Stimulated activated CD4-positive, alpha-beta T cell treated with anti-CD3 and anti-CD28 coated beads, Interleukin-12 subunit alpha, Interleukin-12 subunit beta, amount 100 ng/mL, for 4 hours (primary cell): ENCODE measurements at regions not wholly inside any gene's neighbourhood (a gene's known extent, or its start where the extent isn't known, plus 50 kb on each side); places are given as distances from the start of the nearest gene placed in this dataset.
A peak's percentile ranks its signal among the peaks of the same experiment; 100 is the strongest.

ENCODE experiments used
- DNase-seq: peaks from one replicate; pipeline ENCODE4 v3.0.0-alpha.2; 2020

DNA sequence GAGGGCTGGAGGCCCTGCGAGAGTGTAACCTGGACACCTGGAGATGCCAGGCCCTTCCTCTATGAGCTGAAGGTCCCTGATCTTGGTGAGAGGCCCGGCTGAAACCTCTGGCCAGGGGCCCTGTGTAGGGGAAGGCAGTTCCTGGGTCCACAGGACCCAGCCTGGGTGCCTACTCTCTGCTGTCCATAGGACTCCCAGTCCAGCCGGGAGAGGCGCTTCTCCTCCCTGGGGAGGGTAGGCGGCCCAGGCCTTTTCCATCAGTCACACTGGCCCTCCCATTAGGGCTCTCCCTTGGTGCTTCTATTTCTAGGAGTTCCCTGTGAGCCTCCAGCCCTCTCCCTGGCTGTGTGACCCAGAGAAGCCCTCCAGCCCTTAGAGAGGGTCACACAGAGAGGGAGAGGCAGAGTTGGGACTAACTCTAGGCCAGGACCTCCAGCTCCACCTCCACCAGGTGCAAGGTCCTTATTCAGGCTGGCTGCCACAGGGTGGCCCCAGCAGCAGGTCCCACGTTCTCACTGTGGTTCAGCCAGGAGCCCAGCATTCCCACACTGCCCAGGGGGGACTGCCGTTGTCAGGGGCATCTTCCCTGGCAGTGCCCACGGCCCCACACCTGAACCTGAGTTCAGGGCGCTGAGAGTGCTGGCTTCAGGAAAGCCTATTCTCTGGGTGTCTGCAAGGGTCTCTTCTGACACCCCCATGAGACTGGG is 146.8 kb downstream of the SMAD6 start:
- DNase-seq: no peak

DNA sequence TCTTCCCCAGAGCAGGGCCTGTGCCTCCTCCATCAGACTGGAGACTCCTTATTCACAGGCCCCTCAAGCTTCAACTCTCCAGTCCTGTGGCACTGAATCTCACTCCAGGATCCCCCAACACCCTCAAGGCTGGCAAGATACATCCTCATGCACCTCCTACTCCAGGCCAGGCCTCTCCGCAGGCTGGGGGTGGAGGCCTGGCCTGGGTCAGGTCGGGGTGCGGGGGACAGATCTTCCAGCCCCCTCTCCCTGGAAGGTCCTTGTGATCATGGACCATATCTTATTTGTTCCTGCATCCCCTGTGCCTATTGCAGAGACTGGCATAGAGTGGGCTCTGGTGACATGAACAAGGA is 147.3 kb downstream of the SMAD6 start:
- DNase-seq: no peak

DNA sequence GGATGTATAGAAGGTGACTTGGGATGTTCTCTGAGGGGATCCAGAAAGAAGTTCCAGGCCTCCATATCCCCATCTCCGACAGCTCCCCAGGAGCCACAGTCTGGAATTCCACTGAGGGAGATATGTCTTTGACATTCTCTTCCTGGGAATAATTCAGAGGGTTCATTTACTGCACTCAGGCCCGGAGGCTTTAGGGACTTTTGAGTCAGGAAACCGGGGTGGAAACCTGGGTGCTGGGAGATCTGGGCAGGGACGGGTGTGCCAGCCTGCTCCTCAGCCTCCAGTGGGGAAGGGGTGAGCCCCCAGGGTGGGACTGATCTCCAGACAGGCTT is 147.7 kb downstream of the SMAD6 start:
- no peak for DNase-seq

DNA sequence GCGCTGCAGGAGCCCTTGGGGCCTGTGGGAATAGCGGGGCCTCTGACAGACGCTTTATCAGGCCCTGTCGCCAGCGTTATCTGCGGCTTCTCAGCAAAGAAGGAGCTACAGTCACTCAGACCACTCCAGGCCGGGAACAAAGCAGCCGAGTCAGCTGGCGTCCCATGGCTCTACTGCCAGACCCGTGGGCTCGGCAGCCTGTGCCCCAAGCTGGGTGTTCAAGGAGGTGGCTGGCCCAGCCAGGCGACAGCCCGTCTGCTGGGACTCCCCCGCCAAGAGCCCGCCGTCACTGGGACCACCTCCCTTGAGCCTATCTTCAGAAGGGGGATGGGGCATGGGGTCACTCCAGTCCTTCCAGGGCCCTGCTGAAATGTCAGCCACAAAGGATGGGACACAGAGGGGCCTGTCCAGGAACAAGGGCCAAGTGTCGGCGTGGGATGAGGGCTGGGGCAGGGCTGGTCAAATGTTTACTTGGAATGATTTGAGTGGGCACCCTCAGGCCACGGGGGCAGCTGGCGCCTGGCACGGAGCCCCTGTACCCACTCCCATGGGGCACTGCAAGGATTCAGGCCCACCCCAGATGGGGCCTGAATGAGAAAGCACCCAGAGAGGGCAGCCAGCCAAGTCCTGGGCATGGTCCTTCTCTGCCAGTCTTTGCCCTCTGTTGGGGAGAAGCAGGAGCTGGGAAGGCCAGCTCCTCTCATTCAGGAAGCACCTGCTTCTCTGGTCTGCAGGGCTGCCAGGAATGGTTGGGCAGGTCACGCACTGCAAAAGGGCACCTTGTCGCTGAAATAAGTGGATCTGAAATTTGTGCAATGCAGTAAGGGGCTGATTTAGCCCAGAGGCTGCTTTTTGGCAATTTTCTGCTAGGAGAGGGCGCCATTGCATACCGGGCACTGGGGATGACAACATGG is 148.3 kb downstream of the SMAD6 start:
- no peak for DNase-seq

DNA sequence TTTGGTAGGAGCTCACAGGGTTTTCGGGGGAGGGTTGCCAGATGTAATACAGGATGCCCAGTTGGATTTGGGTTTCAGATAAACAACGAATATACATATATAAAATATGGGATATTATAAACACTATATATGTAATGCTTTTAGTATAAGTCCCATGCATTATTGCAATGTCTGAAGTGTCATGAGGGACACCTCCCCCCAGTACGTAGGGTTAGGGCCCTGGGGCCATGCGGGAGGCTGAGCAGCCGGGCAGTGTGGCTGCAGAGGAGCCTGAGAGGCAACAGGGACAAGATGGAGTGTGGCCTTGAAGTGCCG is 148.9 kb downstream of the SMAD6 start:
- DNase-seq: no peak

DNA sequence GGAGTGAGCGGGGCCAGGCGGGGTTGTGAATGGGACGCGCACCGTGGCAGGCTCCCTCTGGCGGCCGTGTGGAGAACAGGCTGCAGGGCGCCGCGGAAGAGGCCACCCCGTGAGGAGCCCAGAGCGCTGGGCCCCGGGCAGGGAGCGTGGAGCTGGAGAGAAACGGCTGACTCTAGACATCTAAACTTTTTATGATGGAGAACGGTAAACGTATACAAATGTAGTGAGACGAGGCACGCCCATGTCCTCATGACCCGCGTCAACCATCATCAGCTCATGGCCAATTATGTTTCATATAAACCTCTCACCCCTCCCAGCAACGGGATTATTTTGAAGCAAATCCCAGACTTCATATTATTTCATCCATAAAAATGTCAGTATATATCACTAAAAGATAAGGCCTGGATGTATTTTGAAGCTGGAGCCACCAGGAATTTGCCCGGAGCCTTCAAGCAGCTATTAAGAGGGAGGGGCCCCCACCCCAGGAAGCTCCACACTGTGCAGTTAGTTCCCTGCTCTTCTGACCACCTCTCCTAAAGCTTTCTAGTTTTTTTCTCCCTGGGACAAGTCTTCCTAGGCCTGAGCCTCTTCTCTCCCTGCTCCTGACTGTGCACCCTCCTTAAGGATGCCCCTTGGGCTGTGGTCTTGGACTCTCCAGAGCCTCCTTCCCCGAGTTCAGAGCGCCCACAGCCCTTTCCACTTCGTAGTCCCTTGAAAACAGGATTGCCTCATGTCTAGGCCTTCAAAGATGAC is 149.5 kb downstream of the SMAD6 start:
- peak; percentile 76 for DNase-seq

DNA sequence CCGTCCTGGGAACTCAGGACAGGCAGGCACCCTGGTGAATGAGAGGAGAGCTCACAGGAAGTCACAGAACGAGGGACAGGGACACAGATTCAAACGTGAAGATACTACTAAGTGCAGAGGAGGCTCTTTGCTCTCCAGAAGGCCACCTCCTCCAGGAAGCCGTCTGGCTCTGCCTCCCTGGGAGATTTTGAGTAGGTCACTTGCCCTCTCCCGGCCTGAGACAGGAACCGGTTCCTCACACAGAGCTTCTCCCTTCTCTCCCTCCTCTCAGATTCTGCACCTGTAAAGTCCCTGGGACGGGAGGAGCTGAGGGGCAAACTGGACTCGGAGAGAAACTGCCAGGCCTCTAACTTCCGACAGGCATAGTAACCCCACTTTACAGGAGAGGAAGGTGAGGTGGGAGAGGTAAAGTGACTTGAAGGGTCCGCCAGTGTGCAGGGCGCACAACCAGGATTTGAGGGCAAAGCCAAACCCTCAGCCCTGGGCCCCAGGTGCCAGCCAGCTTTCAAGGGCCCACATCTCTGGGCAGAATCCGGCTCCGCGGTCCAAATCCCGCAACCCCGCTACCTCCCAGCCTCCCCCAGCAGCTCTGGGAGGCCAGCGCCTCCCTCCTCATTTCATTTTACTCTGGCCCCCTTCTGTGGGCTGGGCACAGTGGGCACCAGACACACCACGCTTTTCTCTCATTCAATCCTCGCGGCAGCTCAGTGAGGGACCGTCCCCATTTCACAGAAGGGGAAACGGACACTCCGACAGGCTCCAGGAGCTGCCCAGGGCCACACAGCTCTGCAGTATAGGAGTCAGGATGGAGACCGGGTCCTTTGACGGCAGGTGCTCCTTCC is 150.2 kb downstream of the SMAD6 start:
- no peak for DNase-seq

DNA sequence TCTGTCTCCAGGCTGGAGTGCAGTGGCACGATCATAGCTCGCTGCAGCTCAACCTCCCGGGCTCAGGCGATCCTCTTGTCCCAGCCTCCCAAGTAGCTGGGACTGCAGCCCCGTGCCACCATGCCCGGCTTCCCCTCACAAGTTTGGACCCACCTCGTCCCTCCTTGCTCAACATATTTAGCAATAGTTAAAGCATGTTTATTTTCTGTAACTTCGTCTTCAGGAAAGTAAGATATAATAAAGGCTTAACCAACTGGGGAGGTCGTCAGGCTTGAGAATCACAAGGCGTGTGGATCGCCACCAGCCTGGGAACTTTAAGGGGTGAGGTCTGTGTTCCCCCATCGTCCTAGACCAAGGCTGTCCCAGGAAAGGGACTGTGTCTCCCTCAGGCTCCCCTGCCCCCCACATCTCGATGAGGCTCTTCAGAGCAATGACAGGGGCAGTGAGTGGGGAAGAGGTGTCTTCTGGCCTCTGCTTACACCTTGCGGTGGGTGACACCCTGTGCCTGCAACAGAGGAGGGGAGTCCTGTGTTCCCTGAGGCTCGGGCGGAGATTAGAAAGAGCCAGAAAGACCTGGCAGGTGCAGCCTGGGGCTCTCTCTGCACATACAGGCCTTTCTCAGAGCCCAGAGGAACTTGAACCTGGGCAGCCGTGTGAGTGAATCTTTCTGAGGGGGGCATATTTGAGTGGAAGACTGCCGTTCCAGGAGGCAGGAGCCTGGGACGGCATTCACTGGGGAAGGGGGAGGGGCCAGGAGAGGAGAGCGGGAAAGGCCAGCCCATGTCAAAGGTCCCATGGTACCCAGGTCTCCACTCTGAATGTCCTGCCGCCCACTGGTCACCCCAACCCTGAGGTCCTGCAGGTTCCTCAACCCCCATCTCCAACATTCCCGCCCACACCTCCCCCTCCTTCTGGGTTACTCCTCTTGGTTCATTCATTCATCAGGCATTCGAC is 152.3 kb downstream of the SMAD6 start:
- no peak for DNase-seq

DNA sequence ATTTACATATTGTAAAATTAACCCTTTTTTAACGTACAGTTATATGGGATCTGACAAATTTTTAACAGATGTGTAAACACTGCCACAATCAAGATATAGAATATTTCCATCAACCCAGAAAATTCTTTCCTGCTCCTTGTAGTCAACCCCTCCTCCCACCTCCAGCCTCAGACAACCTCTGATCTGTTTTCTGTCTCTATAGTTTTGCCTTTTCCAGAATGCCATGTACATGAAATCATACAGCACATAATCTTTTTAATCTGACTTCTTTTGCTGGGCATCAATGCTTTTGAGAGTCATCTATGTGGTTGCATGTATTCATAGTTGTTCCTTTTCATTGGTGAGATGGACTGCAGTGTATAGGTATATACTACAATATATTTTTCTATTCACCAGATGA is 153.0 kb downstream of the SMAD6 start:
- DNase-seq: no peak

DNA sequence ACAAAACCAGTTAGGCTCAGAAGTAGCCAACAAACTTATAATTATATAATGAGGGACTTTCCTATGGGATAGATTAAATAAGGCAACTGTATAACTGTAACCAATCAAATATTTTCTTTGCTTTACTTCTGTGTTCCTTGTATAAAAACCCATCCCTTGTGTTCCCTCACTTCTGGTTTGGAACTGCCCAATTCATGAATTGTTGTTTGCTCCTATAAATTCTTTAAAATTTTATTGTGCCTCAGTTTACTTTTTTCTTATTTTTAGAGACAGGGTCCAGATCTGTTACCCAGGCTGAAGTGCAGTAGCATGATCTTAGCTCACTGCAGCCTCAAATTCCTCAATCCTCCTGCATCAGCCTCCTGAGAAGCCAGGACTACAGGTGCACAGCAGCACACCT is 155.7 kb downstream of the SMAD6 start:
- DNase-seq: no peak

DNA sequence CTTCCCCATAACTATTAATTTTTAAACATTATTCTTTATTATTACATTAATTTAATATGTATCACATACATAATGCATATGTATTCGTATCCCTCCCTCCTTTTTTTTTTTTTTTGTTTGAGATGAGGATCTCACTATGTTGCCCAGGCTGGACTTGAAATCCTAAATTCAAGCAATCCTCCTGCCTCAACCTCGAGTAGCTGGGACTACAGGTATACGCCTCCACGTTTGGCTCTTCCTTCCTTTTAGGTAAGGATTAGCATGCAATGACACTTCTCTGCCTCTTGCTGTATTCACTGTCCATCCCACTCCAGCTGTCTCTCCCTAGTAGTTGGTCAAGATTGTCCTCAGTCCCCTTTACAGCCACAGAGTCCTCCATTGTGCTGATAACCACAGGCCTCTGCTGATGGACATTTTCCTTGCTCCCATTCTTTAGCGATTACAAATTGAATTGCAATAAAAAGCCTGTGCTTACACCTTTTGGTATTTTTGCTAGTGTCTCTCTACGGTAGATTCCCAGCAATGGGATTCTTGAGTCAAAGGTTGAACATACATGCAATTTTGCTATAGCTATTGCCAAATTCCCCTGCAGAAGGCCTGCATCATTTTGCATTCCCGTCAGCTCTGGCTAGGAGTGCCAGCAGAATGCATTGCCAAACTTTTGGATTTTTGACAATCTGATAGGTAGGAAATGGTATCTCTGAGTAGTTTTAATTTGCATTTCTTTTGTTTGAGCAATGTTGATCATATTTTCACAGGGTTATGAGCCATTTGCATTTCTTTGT is 156.6 kb downstream of the SMAD6 start:
- DNase-seq: no peak

DNA sequence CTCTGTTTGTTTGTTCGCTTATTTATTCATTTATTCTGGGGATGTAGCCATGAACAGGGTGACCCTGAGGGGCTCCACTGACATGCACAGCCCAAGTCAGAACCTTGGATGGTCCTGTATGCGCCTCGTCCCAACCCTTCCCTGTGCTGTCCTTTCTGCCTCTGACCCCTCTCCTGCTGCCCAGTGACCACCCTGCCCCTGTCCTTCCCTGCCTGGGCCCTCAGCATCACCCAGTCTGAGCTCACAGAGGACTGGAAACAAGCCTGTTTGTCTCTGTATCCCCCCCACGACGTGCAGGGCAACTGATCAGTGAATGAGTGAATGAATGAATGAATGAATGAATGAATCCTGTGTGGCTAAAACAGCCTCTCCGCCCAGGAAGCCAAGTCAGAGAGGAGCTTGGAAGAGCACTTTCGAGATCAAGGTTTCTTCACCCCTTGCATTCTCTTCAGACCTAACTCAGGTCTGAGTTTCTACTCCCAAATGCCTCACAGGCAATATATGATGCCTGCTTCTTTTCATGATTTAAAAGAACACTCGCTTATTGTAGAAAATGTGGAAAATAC is 157.7 kb downstream of the SMAD6 start:
- no peak for DNase-seq

DNA sequence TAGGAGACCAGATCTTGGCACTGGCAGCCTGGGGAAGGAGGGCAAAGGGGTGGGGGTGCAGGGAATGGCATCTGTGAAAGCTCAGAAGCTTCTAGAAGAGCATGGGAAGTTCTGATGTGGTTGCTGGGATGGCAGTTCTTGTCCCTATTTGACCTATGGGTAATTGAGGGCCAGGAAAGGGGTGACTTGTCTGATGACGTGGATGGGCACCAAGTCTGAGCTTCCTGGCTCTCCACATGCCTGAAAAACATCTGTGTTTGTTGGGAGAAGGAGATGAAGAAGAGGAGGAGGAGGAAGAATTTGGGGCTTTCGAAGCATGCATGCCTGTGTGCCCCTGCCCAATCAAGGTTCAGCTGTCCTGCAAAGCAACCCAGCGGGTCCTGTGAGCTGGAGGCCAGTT is 158.8 kb downstream of the SMAD6 start:
- DNase-seq: no peak

DNA sequence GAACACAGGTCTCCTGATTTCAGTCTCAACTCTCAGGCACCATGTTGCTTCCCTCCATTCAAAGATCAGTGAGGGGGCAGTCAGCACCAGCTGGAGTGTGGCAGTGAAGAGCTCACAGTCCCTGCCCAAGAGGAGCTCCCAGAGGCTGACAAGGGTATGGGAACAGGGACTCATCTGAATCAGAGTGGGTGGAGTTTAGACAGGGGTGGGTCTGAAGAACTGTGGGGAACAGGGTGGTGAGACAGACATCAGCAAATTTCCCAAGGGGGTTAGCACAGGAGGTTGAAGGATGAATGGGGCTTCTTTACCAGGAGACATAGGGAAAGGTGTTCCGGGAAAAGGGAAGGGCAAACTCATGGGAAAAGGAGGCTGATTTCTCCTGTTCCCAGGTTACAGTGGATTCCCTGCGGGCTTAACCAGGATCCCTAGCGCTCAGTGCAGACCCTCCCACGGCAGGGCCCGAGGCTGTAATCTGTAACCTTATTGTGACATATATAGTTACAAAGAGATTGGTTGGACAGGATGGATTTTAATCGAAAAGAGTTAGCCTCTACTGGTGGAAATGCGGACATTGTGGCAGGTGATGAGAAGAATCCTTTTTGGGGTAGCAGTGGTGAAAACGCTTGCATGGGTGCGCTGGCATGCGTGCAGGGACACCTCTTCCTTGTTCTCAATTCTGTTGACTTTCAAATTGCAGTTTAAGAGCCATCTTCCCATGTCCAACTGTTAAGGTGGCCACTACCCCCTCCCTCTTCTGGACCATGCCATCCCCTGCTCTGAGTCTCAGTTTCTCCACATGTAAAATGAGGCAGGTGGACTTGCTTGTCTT is 160.3 kb downstream of the SMAD6 start:
- DNase-seq: no peak

DNA sequence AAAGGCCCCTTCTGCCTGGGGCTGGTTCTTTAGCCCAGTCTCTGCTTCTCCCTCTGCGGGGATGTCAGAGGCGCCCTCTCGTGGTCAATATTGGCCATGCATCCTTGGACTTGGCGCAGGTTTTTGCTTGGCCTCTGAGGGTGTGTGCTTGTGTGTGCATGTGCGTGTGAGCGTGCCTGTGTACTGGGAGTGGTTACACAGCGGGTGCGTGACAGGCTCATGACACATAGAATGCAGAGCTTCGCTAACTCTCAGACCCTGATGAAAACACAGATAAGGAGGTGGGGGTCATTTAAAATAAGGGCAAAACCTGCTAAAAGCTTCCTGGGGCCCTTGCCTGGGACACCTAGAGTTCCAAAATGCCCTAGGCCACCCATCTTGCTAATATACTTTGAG is 160.9 kb downstream of the SMAD6 start:
- peak; percentile 70 for DNase-seq

DNA sequence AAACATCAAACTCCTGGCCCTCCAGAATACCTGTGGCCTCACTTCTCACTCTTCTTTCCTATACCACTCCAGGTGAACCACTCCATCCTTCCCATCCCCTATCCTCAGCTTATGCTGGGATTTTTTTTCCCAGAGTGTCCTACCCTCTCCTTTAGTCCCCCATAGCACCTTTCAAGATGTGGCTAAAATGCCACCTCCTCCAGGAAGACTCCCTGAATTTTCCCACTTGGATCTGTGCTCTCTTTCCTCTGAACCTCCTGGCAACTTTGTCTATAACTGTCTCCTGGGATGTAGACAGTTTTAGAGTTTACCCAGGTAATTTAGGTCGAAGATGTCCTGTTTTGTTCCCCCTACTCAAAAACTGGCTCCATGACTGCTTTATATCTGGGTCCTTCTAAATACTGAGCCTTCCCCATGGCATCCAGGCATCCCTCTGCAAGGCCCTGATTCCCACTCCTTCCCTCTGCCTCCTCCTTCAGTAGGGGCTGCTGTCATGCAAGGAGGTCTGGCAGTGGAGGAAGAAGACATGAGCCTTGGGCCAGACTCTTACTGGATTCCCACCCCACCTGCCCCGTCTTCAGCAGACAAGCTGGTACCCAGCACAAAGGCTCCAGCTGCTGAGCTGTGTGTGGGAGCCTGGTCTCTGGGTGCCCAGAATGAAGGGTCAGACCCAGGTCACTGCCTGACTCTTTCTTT is 161.5 kb downstream of the SMAD6 start:
- DNase-seq: no peak

DNA sequence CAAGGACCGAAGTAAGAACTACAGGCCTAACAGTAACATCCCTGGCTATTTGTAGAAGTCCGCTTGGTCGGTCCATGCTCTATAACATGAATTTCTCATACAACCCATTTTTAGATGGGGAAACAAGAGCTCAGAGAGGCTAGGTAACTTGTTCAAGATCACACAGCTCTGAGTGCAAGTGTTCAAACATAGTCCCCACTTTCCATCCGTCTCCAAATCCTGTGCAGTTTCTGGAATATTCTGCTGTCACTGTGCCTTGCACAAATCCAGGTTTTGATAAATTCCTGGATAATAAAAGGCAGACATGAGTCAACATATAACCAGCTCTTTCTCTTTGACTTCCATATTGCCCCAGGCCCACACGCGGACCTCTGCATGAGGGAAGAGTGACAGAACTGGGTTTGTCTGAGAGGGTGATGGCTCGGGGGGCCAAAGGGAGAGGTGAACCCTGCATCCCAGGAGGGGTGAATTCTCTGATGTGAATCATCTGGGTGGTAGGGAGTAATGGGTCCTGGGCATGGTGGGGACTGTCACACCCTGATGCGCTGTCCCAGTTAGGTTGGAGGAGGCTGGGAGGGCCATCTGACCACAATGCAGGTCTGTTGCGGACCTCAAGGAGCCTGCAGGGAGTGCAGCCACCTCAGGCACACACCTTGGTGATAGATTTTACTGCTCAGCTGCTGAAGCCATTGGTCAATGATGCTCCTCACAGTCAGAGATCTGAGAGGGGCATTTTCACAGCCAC is 162.2 kb downstream of the SMAD6 start:
- DNase-seq: no peak

DNA sequence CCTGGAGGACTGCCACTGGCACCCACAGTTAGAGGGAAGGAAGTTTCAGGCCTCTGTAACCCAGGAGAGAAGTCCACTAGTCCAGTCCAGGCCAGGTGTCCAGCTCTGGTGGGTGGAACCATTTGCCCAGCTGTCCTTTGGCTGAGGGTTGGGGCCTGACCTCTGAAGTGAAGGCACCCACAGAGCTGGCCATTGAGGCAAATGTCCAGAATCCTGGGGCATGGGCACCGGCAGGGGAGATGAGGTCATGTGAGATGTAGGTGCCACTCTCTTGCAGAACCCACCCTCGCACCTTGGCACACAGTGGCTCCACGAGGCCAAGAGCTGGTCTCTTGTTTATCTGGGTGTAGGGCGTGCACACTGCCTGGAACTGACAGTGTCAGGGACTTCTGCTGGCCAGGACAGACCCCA is 162.8 kb downstream of the SMAD6 start:
- DNase-seq: no peak
